WTC11 (cell line): ENCODE measurements at regions not wholly inside any gene's neighbourhood (a gene's known extent, or its start where the extent isn't known, plus 50 kb on each side); places are given as distances from the start of the nearest gene placed in this dataset.

Experiments
- ATF3 ChIP-seq: sonication (generic); formaldehyde crosslinking; conservative IDR thresholded peaks from 2 replicates; pipeline ENCODE4 v1.8.1; 2022; ENCODE audit warnings: mild to moderate bottlenecking, missing genetic modification reagents
- CTCF ChIP-seq: fragments of 200-600 bp; IDR thresholded peaks from 2 replicates; pipeline ENCODE4 v1.8.0; 2022; ENCODE audit warnings: antibody characterized with exemption
- GABPB1 ChIP-seq: sonication (generic); formaldehyde crosslinking; IDR thresholded peaks from 2 replicates; pipeline ENCODE4 v1.8.1; 2023; ENCODE audit warnings: mild to moderate bottlenecking, missing genetic modification reagents
- SP1 ChIP-seq: sonication (generic); formaldehyde crosslinking; conservative IDR thresholded peaks from 2 replicates; pipeline ENCODE4 v1.8.1; 2022; ENCODE audit warnings: missing genetic modification reagents
- USF1 ChIP-seq: sonication (generic); formaldehyde crosslinking; IDR thresholded peaks from 2 replicates; pipeline ENCODE4 v1.8.0; 2022; ENCODE audit warnings: mild to moderate bottlenecking, missing genetic modification reagents

- TF ChIP-seq SP1 (no peak), CTCF (no peak), ATF3 (CRISPR knock-in tag) (no peak), USF1 (CRISPR knock-in tag) (no peak), GABPB1 (CRISPR knock-in tag) (no peak)
Observed at GRCh38 chr10:9745158-9745557, 1272.5 kb upstream of the CELF2 start.
